Stimulated activated naive CD8-positive, alpha-beta T cell treated with anti-CD3 and anti-CD28 coated beads, Interleukin-15, Interleukin-2, amounts not matched to agents 100 U/mL and 50 U/mL, for 24 hours (primary cell): ENCODE measurements at regions not wholly inside any gene's neighbourhood (a gene's known extent, or its start where the extent isn't known, plus 50 kb on each side); places are given as distances from the start of the nearest gene placed in this dataset.

ENCODE experiments used
- ATAC-seq: fragments of 150-1000 bp; cut with Tn5 transposase; one replicate; pipeline ENCODE4 v1.10.0; 2021
- DNase-seq: peaks from one replicate; pipeline ENCODE4 v3.0.0; 2021

- ATAC-seq (no peak), DNase-seq (no peak)
Observed at GRCh38 chr14:29123017-29123416, 356.4 kb downstream of the FOXG1 start.

GRCh38 chr14:29126361-29126760 lies 359.8 kb downstream of the FOXG1 start:
- no peak for DNase-seq
- ATAC-seq: no peak

GRCh38 chr14:29126865-29127264 lies 360.3 kb downstream of the FOXG1 start:
- no peak for ATAC-seq
- DNase-seq: no peak

GRCh38 chr14:29140016-29140415 lies 373.4 kb downstream of the FOXG1 start:
- DNase-seq: no peak
- no peak for ATAC-seq

- DNase-seq (no peak), ATAC-seq (no peak)
Observed at GRCh38 chr14:29144621-29145020, 378.0 kb downstream of the FOXG1 start.

- DNase-seq (no peak), ATAC-seq (no peak)
Observed at GRCh38 chr14:29148221-29148620, 381.6 kb downstream of the FOXG1 start.

GRCh38 chr14:29149798-29150197 lies 383.2 kb downstream of the FOXG1 start:
- DNase-seq: no peak
- ATAC-seq: no peak

GRCh38 chr14:29150659-29151058 lies 384.1 kb downstream of the FOXG1 start:
- ATAC-seq: no peak
- no peak for DNase-seq

- DNase-seq (no peak), ATAC-seq (no peak)
Observed at GRCh38 chr14:29156096-29156495, 389.5 kb downstream of the FOXG1 start.

- no peak for ATAC-seq
Observed at GRCh38 chr14:29161593-29161992, 395.0 kb downstream of the FOXG1 start.

GRCh38 chr14:29163109-29163508 lies 396.5 kb downstream of the FOXG1 start:
- DNase-seq (no peak), ATAC-seq (no peak)

More at GRCh38 chr14:29161593-29161992, 395.0 kb downstream of the FOXG1 start:
- no peak for DNase-seq

GRCh38 chr14:29165431-29165830 lies 398.8 kb downstream of the FOXG1 start:
- DNase-seq (no peak), ATAC-seq (no peak)

- no peak for ATAC-seq
Observed at GRCh38 chr14:29166507-29166906, 399.9 kb downstream of the FOXG1 start.

GRCh38 chr14:29168149-29168548 lies 401.6 kb downstream of the FOXG1 start:
- no peak for DNase-seq
- ATAC-seq: no peak

More at GRCh38 chr14:29166507-29166906, 399.9 kb downstream of the FOXG1 start:
- DNase-seq: no peak

GRCh38 chr14:29169408-29169807 lies 402.8 kb downstream of the FOXG1 start:
- DNase-seq (no peak), ATAC-seq (no peak)

GRCh38 chr14:29175706-29176105 lies 409.1 kb downstream of the FOXG1 start:
- ATAC-seq: no peak
- no peak for DNase-seq

- no peak for ATAC-seq
- no peak for DNase-seq
Observed at GRCh38 chr14:29176876-29177275, 410.3 kb downstream of the FOXG1 start.

- ATAC-seq (no peak), DNase-seq (no peak)
Observed at GRCh38 chr14:29178971-29179370, 412.4 kb downstream of the FOXG1 start.

- DNase-seq: no peak
- no peak for ATAC-seq
Observed at GRCh38 chr14:29191092-29191491, 424.5 kb downstream of the FOXG1 start.

GRCh38 chr14:29197557-29197956 lies 431.0 kb downstream of the FOXG1 start:
- ATAC-seq (no peak), DNase-seq (no peak)

- ATAC-seq (no peak), DNase-seq (no peak)
Observed at GRCh38 chr14:29205658-29206057, 439.1 kb downstream of the FOXG1 start.

- ATAC-seq (no peak), DNase-seq (no peak)
Observed at GRCh38 chr14:29215853-29216252, 449.3 kb downstream of the FOXG1 start.

GRCh38 chr14:29216268-29217232 lies 450.0 kb downstream of the FOXG1 start:
- DNase-seq: no peak
- ATAC-seq: no peak
